Activated T-cell treated with anti-CD3 and anti-CD28 coated beads, Interleukin-2, amount 50 U/mL, for 4 hours (primary cell): ENCODE measurements at regions not wholly inside any gene's neighbourhood (a gene's known extent, or its start where the extent isn't known, plus 50 kb on each side); places are given as distances from the start of the nearest gene placed in this dataset.
"Not testable (repeated sequence)": the region's sequence is repeated elsewhere in the genome, so short reads cannot be mapped to it uniquely, and the experiment has no call there.

ENCODE experiments used
- ATAC-seq, 2 donors: fragments of 200-7000 bp; cut with Tn5 transposase; one replicate each; pipeline ENCODE4 v1.10.0; 2021
- DNase-seq: peaks from one replicate; pipeline ENCODE4 v3.0.0-alpha.2; 2020
- H3K27me3 Mint-ChIP-seq: one replicate; pipeline ENCODE4 v1.8.0; 2021; ENCODE audit warnings: low read depth, mixed read lengths
- H3K36me3 Mint-ChIP-seq: one replicate; pipeline ENCODE4 v1.8.0; 2022; ENCODE audit warnings: mixed read lengths; ENCODE audit not compliant: insufficient read depth
- H3K4me1 Mint-ChIP-seq: one replicate; pipeline ENCODE4 v1.8.0; 2021; ENCODE audit warnings: low read depth, mixed read lengths
- H3K4me3 Mint-ChIP-seq: one replicate; pipeline ENCODE4 v1.8.0; 2021; ENCODE audit warnings: mild to moderate bottlenecking, moderate library complexity, mixed read lengths
- H3K9me3 Mint-ChIP-seq: one replicate; pipeline ENCODE4 v1.8.0; 2021; ENCODE audit warnings: mixed read lengths

- Mint-ChIP-seq H3K4me3 (no peak overlapping the region), H3K27me3 (peaks cover 19% of the 10 kb centered on the region), H3K4me1 (no peaks in the 10 kb centered on the region), H3K9me3 (peaks cover 4% of the 10 kb centered on the region), H3K36me3 (peaks cover 3% of the 10 kb centered on the region)
- ATAC-seq (no peak), DNase-seq (no peak)
Observed at GRCh38 chr5:143952809-143953208, 140.8 kb downstream of the HMHB1 start.

GRCh38 chr5:143953851-143954250 lies 141.9 kb downstream of the HMHB1 start:
- no peaks in the 10 kb centered on the region for H3K4me1 Mint-ChIP-seq
- H3K36me3 Mint-ChIP-seq: peaks cover 3% of the 10 kb centered on the region
- H3K27me3 Mint-ChIP-seq: peaks cover 15% of the 10 kb centered on the region
- DNase-seq: no peak
- no peak overlapping the region for H3K4me3 Mint-ChIP-seq
- peaks cover 4% of the 10 kb centered on the region for H3K9me3 Mint-ChIP-seq
- no peak for ATAC-seq

GRCh38 chr5:143955141-143955540 lies 143.2 kb downstream of the HMHB1 start:
- no peak for ATAC-seq
- Mint-ChIP-seq H3K4me1 (no peaks in the 10 kb centered on the region), H3K9me3 (no peaks in the 10 kb centered on the region), H3K4me3 (no peak overlapping the region), H3K27me3 (peaks cover 9% of the 10 kb centered on the region), H3K36me3 (no peaks in the 10 kb centered on the region)
- no peak for DNase-seq

GRCh38 chr5:143957455-143957854 lies 145.5 kb downstream of the HMHB1 start:
- ATAC-seq: no peak
- Mint-ChIP-seq H3K27me3 (peaks cover 9% of the 10 kb centered on the region), H3K4me3 (no peak overlapping the region), H3K9me3 (no peaks in the 10 kb centered on the region), H3K4me1 (no peaks in the 10 kb centered on the region), H3K36me3 (no peaks in the 10 kb centered on the region)
- no peak for DNase-seq

- Mint-ChIP-seq H3K9me3 (no peaks in the 10 kb centered on the region), H3K4me1 (no peaks in the 10 kb centered on the region), H3K27me3 (no peaks in the 10 kb centered on the region), H3K36me3 (no peaks in the 10 kb centered on the region), H3K4me3 (no peak overlapping the region)
- DNase-seq (no peak), ATAC-seq (no peak)
Observed at GRCh38 chr5:143962201-143962600, 150.2 kb downstream of the HMHB1 start.

- no peak for ATAC-seq
- Mint-ChIP-seq H3K9me3 (no peaks in the 10 kb centered on the region), H3K4me1 (no peaks in the 10 kb centered on the region), H3K4me3 (no peak overlapping the region), H3K36me3 (no peaks in the 10 kb centered on the region), H3K27me3 (peaks cover 7% of the 10 kb centered on the region)
- DNase-seq: no peak
Observed at GRCh38 chr5:143964919-143965318, 153.0 kb downstream of the HMHB1 start.

- no peak for DNase-seq
- Mint-ChIP-seq H3K9me3 (no peaks in the 10 kb centered on the region), H3K4me1 (no peaks in the 10 kb centered on the region), H3K4me3 (no peak overlapping the region), H3K36me3 (no peaks in the 10 kb centered on the region), H3K27me3 (peaks cover 11% of the 10 kb centered on the region)
- no peak for ATAC-seq
Observed at GRCh38 chr5:143966280-143966679, 154.3 kb downstream of the HMHB1 start.

- ATAC-seq: no peak
- Mint-ChIP-seq H3K36me3 (no peaks in the 10 kb centered on the region), H3K4me1 (no peaks in the 10 kb centered on the region), H3K9me3 (no peaks in the 10 kb centered on the region), H3K27me3 (peaks cover 17% of the 10 kb centered on the region), H3K4me3 (no peak overlapping the region)
- DNase-seq: no peak
Observed at GRCh38 chr5:143968071-143968878, 156.3 kb downstream of the HMHB1 start.

GRCh38 chr5:143970159-143970558 lies 158.2 kb downstream of the HMHB1 start:
- no peaks in the 10 kb centered on the region for H3K9me3 Mint-ChIP-seq
- ATAC-seq (no peak), DNase-seq (no peak)
- H3K27me3 Mint-ChIP-seq: peaks cover 20% of the 10 kb centered on the region
- no peak overlapping the region for H3K4me3 Mint-ChIP-seq
- no peaks in the 10 kb centered on the region for H3K36me3 Mint-ChIP-seq
- no peaks in the 10 kb centered on the region for H3K4me1 Mint-ChIP-seq

- no peak overlapping the region for H3K4me3 Mint-ChIP-seq
- peaks cover 27% of the 10 kb centered on the region for H3K27me3 Mint-ChIP-seq
- DNase-seq: no peak
- no peaks in the 10 kb centered on the region for H3K9me3 Mint-ChIP-seq
- no peaks in the 10 kb centered on the region for H3K4me1 Mint-ChIP-seq
- H3K36me3 Mint-ChIP-seq: no peaks in the 10 kb centered on the region
- no peak for ATAC-seq
Observed at GRCh38 chr5:143972068-143972467, 160.1 kb downstream of the HMHB1 start.

GRCh38 chr5:143976055-143976454 lies 164.1 kb downstream of the HMHB1 start:
- H3K27me3 Mint-ChIP-seq: peaks cover 16% of the 10 kb centered on the region
- DNase-seq: no peak
- H3K9me3 Mint-ChIP-seq: no peaks in the 10 kb centered on the region
- no peaks in the 10 kb centered on the region for H3K36me3 Mint-ChIP-seq
- H3K4me3 Mint-ChIP-seq: no peak overlapping the region
- H3K4me1 Mint-ChIP-seq: no peaks in the 10 kb centered on the region
- no peak for ATAC-seq

GRCh38 chr5:143977891-143978461 lies 166.0 kb downstream of the HMHB1 start:
- ATAC-seq: no peak
- Mint-ChIP-seq H3K27me3 (peaks cover 10% of the 10 kb centered on the region), H3K4me3 (no peak overlapping the region), H3K4me1 (no peaks in the 10 kb centered on the region), H3K9me3 (no peaks in the 10 kb centered on the region), H3K36me3 (no peaks in the 10 kb centered on the region)
- DNase-seq: no peak

GRCh38 chr5:143979044-143979690 lies 167.2 kb downstream of the HMHB1 start:
- no peaks in the 10 kb centered on the region for H3K9me3 Mint-ChIP-seq
- ATAC-seq (peak in 1 of 2 donors; percentile 41), DNase-seq (no peak)
- H3K4me3 Mint-ChIP-seq: no peak overlapping the region
- H3K4me1 Mint-ChIP-seq: no peaks in the 10 kb centered on the region
- peaks cover 9% of the 10 kb centered on the region for H3K27me3 Mint-ChIP-seq
- no peaks in the 10 kb centered on the region for H3K36me3 Mint-ChIP-seq

- no peak for DNase-seq
Observed at GRCh38 chr5:143980506-143980905, 168.5 kb downstream of the HMHB1 start.

GRCh38 chr5:143982957-143983356 lies 171.0 kb downstream of the HMHB1 start:
- H3K27me3 Mint-ChIP-seq, ATAC-seq, H3K4me3 Mint-ChIP-seq, H3K9me3 Mint-ChIP-seq, DNase-seq, H3K4me1 Mint-ChIP-seq, H3K36me3 Mint-ChIP-seq: not testable (repeated sequence)

More at GRCh38 chr5:143980506-143980905, 168.5 kb downstream of the HMHB1 start:
- Mint-ChIP-seq H3K36me3 (no peaks in the 10 kb centered on the region), H3K4me1 (no peaks in the 10 kb centered on the region), H3K9me3 (no peaks in the 10 kb centered on the region), H3K4me3 (no peak overlapping the region), H3K27me3 (peaks cover 8% of the 10 kb centered on the region)
- no peak for ATAC-seq
